CD1c-positive myeloid dendritic cell (primary cell): ENCODE measurements at regions not wholly inside any gene's neighbourhood (a gene's known extent, or its start where the extent isn't known, plus 50 kb on each side); places are given as distances from the start of the nearest gene placed in this dataset.

Source experiments
- DNase-seq: peaks from one replicate; pipeline ENCODE4 v3.0.0-alpha.2; 2016; ENCODE audit errors: extremely low spot score

DNA sequence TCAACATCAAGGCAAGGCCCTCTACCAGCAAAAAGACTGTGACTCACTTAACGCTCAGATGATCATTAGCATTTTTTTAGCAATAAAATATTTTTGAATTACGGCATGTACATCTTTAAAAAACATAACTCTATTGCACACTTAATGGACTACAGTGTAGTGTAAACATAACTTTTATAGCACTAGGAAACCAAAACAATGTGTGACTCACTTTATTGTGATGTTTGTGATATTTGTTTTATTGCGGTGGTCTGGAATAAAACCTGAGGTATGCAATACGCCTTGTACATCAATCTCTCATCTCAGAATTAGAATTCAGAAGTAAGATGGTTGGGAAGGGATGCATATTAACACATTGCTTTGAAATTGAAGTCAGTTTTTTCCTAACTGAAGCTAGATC, 106.9 kb upstream of the PTCH1 start:
- no peak for DNase-seq

DNA sequence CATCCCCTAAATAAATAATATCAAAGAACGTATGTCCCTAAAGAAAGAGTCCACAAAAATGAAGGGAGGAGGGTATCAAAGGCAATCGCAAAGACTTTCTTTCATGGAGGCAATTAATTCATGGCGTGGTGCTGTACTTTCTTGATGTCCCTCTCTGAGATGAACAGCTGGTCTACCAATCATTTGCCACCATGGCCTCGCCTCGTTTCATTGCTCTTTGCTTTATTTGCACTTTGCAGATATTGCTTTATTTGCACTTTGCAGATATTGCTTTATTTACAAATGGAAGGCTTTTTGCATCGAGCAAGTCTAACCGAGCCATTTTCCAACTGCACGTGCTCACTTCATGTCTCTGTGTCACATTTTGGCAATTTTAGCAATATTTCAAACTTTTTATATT, 104.0 kb upstream of the PTCH1 start:
- DNase-seq: no peak

DNA sequence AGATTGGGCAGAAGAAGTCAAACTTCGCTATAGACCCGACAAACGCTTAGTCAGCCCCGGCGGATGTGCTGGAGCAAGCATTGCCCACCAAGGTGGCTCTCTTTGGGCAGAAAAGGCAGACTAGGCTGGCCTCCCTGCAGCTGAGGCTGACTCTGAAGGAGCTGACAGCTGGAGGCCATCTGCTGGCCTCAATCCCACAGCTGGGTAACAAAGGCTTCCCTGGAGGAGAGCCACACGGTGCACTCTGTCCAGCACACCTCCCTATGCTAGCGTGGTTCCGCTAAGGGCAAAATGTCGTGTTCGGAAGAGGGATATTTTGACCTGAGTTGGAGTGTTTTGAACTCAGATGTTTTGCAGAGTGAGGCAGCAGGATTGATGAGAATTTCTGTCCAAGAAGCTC, 103.5 kb upstream of the PTCH1 start:
- no peak for DNase-seq

DNA sequence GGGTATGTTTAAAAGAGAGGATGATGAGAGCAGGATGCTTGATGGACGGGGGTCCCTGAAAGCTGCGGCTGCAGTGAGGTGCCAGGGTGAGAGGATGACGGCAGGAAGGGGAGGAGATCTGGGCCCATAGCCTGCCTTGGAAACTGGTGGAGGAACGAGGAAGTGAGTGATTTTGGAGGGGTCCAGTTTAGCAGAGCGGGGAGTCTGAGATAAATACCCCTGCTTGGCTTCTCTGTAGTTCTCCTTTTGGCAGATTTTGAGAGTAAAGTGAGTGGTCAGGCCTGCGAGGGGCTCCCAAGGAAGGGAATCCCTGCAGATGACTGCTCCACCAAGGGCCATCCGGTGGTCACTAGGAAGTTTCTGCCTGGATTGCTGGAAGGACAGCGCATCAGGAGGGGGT, 98.5 kb upstream of the PTCH1 start:
- DNase-seq: no peak

DNA sequence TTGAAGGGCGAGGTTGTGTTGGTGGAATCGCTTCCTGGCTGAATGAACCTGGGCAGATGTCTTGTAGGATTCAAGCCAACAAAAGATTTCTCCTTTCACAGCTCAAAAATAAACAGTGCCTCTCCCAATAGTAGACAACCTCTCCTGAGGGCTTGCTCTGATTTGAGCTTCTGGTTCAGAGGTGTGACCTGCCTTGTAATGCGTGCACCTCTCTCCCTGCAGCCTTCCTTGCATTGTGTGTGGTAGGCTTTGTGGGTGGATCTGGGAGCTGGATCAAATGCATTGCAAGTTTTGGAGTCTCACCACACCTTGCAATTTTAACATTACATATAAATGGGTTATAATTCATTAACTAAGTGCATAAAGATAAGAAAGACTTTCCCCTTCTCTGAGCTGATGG, 96.9 kb upstream of the PTCH1 start:
- DNase-seq: no peak

DNA sequence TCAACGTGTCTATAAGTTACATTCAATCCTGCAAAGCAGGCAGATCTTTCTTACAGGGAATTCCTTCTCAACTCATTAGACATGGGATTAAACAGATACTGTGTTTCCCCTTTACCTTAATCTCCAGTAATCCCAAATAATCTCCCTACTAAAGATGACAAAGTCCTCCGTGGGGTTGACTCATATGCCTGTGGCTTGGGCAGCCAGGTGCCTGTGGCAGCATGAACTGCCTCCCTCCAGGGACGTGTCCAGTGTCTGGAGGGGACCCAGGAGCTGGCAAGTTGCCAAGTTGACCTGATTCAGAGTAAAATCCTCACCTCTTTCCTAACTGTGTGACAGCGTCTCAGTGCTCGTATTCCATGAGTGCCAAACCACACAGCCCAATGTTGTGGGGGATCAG, 94.6 kb upstream of the PTCH1 start:
- DNase-seq: no peak

DNA sequence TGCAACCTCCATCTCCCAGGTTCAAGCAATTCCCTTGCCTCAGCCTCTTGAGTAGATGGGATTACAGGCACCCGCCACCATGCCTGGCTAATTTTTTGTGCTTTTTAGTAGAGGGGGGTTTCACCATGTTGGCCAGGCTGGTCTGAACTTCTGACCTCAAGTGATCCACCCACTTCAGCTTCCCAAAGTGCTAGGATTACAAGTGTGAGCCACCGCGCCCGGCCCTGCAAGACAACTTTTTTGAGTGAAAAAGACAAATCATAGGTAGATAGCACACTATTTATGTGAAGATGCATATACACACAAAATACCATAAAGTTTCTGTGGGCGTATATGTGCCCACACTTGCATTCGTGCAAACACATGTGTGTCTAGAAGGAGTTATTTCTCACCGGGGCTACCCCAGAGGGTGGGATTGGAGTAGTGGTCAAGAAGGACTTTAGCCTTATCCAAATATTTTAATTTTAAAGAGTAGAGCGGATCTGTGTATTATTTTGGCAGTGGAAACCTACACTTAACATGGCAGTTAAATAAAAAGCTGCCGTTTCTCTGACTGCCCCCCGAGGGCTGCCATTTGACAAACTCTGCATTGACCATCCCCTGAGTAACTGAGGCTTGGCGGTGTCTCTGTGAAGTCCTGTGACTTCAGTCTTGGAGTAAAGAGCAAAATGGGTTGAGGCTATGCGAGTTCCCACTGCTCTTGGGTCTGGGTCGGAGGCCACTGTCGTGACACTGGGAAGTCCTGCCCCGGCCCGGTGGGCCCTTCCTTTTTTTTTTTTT, 93.4 kb upstream of the PTCH1 start:
- no peak for DNase-seq

DNA sequence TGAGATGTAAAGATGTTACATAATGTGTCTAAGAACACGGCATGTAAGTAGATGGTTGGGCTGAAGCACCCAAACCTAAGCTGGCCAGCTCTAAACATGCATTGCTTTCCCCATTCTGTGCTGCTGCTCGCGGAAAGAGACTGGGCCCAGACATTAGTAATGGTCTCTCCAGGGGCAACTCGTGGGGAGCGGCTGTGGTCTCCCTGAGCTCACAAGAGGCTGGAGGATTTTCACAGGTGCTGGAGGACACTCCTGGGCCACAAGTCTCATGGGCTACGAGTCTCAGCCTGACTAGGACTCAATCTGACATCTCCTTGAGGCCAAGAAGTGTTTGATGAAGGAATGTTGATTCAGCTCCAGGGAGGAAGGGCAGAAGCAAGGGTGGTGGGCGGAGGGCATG, 92.7 kb upstream of the PTCH1 start:
- DNase-seq: no peak

DNA sequence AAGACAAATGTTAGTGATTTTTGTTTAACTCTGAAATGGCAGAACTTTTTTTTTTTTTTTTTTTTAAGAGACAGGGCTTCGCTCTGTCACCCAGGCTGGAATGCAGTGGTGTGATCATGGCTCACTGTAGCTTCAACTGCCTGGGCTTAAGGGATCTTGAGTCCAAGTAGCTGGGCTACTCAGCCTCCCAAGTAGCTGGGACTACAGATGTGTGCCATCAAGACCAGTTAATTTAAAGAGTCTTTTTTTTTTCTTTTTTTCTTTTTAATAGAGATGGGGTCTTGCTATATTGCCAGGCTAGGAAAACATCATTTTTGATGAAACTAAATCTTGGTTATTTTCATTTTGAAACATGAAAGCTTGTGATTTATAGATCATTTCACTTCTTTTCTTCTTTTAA, 91.6 kb upstream of the PTCH1 start:
- DNase-seq: no peak

DNA sequence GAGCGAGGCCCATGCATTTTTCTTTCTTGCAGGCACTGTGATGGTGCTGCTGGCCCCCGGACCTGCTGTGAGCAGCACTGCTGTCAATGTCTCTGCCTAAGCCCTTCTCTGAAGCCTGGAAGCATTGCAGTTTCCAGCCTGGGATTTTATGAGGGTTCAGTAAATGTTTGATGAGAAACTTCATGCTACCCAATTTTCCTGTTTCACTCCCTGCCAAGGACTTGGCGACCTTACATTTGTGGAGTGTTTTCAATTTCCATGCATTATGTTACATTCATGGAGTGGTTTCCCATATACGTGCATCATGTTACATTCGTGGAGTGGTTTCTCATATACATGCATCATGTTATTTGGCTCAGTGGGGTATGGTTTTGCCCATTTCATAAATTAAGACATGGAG, 90.7 kb upstream of the PTCH1 start:
- DNase-seq: no peak

DNA sequence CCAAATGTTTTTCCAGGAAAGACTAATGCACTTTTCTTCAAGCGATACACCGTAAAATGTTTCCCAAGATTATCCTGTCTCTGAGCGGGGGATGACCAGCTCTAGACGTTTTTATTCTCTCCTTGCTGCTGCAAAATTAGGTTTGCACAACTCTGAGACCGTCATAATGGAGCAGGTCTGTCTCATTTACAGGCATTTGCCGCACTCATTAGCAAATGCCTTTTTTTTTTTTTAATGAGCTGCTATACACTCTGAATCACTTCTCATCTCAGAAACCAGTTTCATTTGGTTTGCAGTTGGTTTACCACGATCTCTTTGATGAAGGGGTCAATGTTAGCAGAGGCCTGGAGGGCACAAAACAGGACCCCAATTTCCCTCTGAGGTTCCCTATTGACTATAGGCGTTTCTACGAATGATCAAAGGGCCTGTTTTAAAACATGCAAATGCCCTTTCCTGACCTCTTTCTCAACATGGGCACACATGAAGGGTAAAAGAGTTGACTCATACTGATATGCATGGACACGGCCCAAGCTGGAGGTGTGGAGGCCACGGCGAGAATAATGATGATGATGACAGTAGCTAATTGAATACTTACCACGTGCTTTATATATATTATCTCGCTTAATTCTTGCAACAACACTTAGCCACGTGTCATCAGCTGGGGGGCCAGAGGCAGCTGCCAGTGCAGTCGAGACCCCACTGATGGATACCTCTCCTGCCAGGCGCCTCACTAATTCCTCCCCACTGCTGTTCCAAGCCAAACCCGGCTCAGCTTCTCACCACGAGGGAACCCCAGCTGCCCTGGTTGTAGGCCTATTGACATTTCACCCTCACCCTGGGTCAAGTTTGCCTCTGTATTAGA, 89.9 kb upstream of the PTCH1 start:
- DNase-seq: no peak

DNA sequence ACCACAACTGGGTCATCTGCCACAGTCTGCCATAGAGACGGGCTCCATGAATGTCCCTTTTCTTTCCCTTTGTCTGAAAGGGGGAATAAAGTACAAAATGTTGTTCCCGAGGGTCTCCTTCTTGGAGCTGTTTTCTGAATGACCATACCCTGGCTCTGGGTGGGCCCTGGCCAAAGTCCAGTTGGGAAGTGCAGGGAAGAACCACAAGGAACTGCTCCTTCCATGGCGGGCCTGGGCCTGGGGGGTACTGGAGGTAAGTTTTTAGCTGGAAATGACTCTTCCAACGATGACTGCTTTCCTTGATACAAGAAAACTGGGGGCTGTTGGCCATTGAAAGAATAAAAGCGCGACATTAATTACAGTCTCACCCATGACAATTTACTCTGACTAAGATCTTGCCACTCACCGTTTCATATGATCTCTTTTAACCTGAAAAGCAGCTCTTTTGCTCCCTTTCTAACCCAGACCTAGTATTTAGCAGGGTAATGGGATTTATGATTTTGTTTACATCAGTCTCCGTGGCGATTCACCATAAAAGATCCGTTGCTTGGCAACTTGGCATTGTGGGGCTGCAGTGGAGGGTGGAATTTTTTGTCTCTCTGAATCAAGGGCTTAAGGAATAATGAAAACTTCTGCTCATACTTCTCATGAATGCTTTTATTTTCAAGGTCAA, 89.2 kb upstream of the PTCH1 start:
- DNase-seq: no peak

DNA sequence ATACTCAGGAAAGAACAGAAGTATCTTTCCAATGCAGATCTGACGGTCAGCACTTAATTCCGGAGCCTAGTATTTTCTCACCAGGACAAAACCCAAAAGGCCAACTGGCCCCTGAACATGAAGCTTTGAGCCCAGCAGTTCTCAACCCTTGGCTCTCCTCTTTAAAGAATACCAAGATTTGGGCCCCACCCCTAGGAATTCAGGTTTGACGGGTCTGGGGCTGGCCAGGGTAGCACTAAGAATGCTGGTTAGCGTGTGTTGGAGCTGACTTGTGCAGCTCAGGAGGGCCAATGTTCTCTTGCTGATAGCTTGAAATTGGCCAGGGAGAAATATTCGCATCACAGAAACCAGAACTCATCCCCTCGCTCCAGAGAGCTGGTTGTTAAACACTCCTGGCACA, 88.3 kb upstream of the PTCH1 start:
- DNase-seq: no peak

DNA sequence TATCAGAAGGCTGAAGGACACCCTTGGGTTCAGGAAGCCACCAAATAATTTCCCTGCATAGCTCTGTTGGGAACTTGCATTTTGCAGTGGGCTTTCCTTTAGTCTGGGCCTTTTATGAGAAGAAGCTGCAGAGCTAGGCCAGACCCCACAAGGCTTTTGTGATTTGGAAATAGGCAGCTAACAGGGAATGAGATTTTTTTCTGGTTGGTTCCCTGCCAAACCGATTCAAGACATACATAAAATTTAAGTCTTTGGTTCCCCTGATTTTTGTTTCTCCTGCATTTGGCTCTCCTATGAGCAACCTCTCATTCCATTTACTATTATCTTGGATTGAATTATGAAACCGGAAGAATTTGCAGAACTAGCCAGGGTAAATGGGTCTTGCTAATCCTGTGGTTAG, 81.5 kb upstream of the PTCH1 start:
- no peak for DNase-seq

DNA sequence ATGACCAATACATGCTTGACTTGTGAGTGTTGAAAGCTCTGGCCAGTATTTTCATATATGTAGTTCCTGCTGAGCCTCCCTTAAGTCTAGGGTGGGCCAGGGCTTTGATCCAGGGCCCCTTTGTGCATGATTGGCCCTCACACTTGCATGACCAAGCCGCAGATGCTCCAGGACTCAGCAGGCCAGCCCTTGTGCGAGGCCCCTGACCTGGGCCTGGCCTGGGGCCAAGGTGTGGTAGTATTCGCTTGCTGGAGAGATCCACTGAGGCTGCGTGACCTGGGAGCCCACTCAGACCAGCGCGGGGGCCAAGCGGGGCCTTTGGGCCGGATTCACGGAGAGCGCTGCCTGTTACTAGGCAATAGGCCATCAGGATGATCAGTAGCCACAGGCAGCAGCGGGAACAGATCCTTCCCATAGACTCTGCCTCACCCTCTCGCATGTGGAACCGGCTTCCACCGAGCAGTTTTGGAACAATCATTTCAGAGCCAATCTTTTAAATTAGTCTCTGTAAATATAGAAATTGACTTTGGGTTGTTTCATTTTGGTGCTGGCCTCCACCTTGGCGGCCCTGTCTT, 79.0 kb upstream of the PTCH1 start:
- no peak for DNase-seq

DNA sequence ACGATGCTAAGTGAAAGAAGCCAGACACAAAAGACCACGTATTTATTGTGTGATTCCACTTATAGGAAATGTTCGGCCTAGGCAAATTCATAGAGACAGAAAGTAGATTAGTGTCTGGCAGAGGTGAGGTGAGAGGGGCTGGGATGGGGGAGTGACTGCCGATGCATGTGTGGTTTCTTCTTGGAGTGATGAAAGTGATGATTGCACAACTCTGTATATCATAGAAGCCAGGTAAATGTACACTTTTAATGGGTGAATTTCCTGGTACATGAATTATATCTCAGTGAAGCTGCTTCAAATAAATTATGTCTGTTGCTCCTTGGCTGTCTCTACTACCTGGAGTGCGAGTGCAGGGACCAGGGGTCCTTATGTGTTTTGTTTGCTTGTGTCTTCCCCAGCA, 76.2 kb upstream of the PTCH1 start:
- no peak for DNase-seq

DNA sequence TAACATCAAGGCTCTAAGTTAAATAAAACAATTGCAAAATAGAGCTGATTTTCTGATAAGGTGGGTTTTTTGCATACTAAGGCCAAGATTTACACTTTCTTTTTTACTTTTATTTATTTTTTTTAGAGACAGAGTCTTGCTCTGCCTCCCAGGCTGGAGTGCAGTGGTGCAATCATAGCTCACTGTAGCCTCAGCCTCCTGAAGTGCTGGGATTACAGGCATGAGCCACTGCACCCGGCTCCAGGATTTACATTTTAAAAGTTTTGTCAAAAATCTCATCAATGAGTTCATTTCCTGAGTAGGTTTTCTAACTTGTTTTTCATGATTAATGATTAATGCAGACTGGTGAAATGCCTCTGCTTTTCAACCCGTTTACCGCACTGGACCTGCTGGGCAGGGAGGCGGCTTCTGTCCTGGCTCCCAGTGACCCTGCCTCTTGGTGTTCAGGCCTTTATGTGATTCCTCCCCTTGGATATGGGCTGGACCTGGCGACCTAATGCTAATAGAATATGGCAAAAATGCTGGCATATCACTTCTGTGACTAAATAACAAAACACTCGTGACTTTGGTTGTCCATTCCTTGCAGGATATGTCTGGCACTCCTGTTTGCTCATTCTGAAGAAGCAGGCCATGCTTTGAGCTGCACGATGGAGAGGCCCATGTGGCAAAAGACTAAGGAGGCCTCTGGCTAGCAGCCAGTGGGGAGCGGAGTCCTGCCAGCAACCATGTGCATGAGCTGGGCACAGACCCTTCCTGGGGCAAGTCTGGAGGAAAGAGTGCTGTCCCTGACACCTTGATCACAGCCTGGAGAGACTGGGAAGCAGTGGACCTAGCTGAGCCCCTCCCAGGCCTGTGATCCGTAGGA, 72.2 kb upstream of the PTCH1 start:
- no peak for DNase-seq

DNA sequence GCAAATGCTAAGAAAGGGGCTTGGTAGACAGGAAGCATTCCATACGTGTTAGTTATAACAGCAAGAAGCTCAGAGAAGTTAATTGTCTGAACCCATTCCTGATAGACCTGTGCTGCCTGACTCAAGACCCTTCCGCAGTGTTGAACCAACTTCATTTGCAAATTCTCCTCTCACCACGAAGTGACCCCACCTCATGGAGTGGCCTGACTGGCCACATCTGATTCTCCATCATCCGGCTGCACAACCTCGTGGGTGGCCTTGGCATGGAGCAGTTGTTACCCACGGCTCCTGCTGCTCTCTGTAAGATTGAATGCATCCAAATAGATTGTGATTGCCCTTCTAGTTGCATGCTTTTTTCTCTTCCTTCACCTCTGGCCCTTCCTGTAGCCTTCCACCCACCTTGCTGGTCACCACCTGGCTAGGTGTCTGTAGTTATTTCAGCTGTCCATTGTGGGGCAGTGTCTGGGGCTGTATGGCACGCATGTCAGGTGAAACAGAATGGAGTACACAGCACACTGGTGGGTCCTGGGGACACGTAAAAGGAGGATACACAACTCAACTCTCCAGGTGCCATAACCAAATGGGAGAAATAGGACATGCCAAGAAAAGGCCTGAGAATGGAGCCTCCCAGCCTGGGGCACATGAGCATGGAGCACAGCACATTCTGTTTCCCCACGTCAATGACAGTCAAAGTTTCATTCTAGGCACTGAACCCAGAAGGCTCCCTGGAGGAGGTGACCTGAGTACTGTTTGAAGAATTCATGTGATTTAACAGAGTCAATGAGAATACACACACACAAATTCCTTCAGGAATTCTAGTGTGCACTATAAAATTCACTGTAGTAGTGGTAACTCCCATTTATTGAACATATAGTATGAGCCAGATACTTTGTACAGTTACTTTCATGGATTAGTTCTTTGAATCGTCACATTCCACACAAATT, 70.5 kb upstream of the PTCH1 start:
- no peak for DNase-seq

DNA sequence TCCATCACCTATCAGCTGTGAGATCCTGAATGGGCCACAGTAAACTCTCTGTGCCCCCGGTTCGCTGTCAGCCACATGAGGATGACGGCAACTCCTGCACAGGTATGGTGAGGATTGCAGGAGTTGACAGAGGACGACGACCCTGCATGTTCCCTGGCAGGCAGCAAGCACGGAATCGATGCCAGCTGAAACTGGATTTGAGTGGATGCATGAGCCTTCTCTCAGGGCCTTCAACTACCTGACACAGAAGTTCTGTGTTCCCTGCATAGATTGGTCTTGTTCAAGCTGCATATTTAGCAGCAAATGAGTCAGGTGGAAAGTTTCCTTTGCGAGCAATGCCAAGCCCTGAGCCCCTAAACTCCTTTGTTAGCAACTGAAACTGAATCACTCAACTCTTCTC, 69.6 kb upstream of the PTCH1 start:
- DNase-seq: no peak

DNA sequence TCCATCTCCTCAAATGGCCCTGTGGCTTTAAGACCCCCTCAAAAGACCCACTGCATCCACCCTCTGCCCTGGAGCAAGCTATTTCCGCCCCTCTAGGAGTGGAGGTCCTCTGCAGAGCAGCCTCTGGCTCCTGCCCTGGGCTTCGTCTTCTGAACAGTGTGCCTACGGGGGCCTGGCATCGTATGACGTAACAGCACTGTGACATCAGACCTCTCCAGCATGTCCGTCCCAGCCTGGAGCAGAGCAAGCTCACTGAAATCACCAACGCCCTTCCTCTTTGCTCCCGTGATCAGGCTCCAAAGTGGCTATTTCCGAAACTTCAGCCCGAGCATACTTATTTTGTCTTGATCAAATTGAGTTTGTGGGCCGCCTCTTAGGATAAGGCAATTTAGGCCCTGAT, 69.1 kb upstream of the PTCH1 start:
- no peak for DNase-seq
